GM21717 (cell line): ENCODE measurements at regions not wholly inside any gene's neighbourhood (a gene's known extent, or its start where the extent isn't known, plus 50 kb on each side); places are given as distances from the start of the nearest gene placed in this dataset.
"Not testable (repeated sequence)": the region's sequence is repeated elsewhere in the genome, so short reads cannot be mapped to it uniquely, and the experiment has no call there.

Experiments
- ATAC-seq: cut with Tn5 transposase; IDR thresholded peaks from one replicate; pipeline ENCODE4 v1.9.1; 2021; ENCODE audit warnings: mild to moderate bottlenecking, moderate library complexity; ENCODE audit not compliant: unreplicated experiment

- ATAC-seq: no peak
These were observed 138.0 kb upstream of the DNAH14 start for GRCh38 chr1:224791362-224791941.

- no peak for ATAC-seq
These were observed 133.9 kb upstream of the DNAH14 start for GRCh38 chr1:224795591-224795990.

GRCh38 chr1:224799083-224799482 is 130.4 kb upstream of the DNAH14 start:
- no peak for ATAC-seq

GRCh38 chr1:224800486-224801119 is 128.9 kb upstream of the DNAH14 start:
- no peak for ATAC-seq

GRCh38 chr1:224801844-224802490 is 127.5 kb upstream of the DNAH14 start:
- no peak for ATAC-seq

GRCh38 chr1:224802617-224803016 is 126.9 kb upstream of the DNAH14 start:
- ATAC-seq: no peak

- ATAC-seq: no peak
These were observed 125.3 kb upstream of the DNAH14 start for GRCh38 chr1:224804220-224804619.

- ATAC-seq: no peak
These were observed 123.6 kb upstream of the DNAH14 start for GRCh38 chr1:224805889-224806288.

- ATAC-seq: no peak
These were observed 120.3 kb upstream of the DNAH14 start for GRCh38 chr1:224809137-224809536.

- ATAC-seq: no peak
These were observed 119.9 kb upstream of the DNAH14 start for GRCh38 chr1:224809613-224810012.

GRCh38 chr1:224811564-224811963 is 117.9 kb upstream of the DNAH14 start:
- ATAC-seq: no peak

GRCh38 chr1:224815647-224816046 is 113.8 kb upstream of the DNAH14 start:
- no peak for ATAC-seq

- ATAC-seq: no peak
These were observed 113.4 kb upstream of the DNAH14 start for GRCh38 chr1:224816062-224816461.

- no peak for ATAC-seq
These were observed 112.1 kb upstream of the DNAH14 start for GRCh38 chr1:224817382-224817781.

- no peak for ATAC-seq
These were observed 109.6 kb upstream of the DNAH14 start for GRCh38 chr1:224819861-224820260.

- no peak for ATAC-seq
These were observed 109.1 kb upstream of the DNAH14 start for GRCh38 chr1:224820341-224820740.

GRCh38 chr1:224821751-224822150 is 107.7 kb upstream of the DNAH14 start:
- ATAC-seq: not testable (repeated sequence)

- no peak for ATAC-seq
These were observed 103.9 kb upstream of the DNAH14 start for GRCh38 chr1:224825525-224826000.

- no peak for ATAC-seq
These were observed 100.8 kb upstream of the DNAH14 start for GRCh38 chr1:224828691-224829090.

- ATAC-seq: no peak
These were observed 98.0 kb upstream of the DNAH14 start for GRCh38 chr1:224831501-224831900.

- not testable (repeated sequence) for ATAC-seq
These were observed 89.7 kb upstream of the DNAH14 start for GRCh38 chr1:224839648-224840300.

GRCh38 chr1:224841803-224842202 is 87.7 kb upstream of the DNAH14 start:
- not testable (repeated sequence) for ATAC-seq
